ENCODE measurements at regions not wholly inside any gene's neighbourhood (a gene's known extent, or its start where the extent isn't known, plus 50 kb on each side); places are given as distances from the start of the nearest gene placed in this dataset.
A peak's percentile ranks its signal among the peaks of the same experiment; 100 is the strongest.

DNA sequence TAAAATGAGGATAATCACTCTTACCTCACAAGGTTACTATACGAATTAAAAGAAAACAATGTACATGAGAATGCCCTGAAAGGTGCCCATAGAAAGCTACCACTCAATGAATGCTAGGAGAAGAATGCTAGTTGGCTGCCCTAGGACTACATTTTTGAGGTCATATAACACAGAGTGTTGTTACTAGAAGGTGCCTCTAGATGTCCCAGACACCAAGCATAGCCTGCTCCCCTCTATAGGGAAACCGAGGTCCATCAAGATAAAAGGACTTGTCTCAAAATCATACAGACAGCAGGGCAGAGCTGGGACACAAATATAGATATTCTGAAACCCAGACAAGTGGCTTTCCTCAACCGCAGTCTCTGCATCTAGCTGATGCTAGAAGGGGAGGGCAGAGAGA lies 147.0 kb upstream of the ARHGEF9 start:
- intact Hi-C loops (cut with micrococcal nuclease; ENCODE audit: unreplicated experiment): no loop called here
- TF ChIP-seq CTCF (conservative IDR thresholded peaks at IDR 0.05) (no peak), EZH2 (IDR thresholded peaks at IDR 0.05; ENCODE audit: low read depth) (no peak)
- CTCF ChIA-PET: no interaction called here
- Histone ChIP-seq H3K4me2 (no peak overlapping the region), H3K27me3 (ENCODE audit: insufficient read depth, low read depth) (no peaks in the 10 kb centered on the region), H3K9me2 (ENCODE audit: insufficient read depth) (no peaks in the 10 kb centered on the region), H3K36me3 (ENCODE audit: low read depth) (no peaks in the 10 kb centered on the region), H3K4me3 (no peak overlapping the region), H3K79me2 (ENCODE audit: low read depth) (no peaks in the 10 kb centered on the region), H3K4me1 (replicated peaks; ENCODE audit: insufficient read depth) (no peaks in the 10 kb centered on the region), H3K9me3 (ENCODE audit: insufficient read depth, low read depth) (no peaks in the 10 kb centered on the region), H4K20me1 (ENCODE audit: insufficient read depth) (no peaks in the 10 kb centered on the region), H3F3A (ENCODE audit: insufficient read depth, low read depth) (no peaks in the 10 kb centered on the region), H3K27ac (no peak overlapping the region), H2AFZ (no peak overlapping the region)
- BruUV-seq (replicated peaks): no TSS peak
- POLR2A ChIA-PET (ENCODE audit: unreplicated experiment): no interaction called here
- no peak for DNase-seq

DNA sequence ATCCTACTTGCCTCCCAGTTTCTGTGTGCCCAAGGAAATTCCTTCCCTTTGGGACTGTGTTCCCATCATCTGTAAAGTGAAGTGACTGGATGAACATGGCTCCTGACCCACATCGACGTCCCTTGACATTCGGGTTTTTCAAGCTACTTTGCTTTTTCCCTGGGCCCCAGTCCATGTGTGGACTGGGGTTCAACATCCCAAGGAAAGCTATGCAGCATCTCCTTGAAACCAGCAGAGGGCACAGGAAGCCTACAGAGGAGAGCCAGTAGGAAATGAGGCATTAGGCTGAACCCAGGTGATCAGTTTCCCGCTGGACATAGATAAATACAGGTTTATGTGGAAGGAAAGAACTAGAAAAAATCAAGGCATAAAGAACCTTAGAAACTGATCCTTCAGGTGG lies 145.1 kb upstream of the ARHGEF9 start:
- TF ChIP-seq EZH2 (IDR thresholded peaks at IDR 0.05; ENCODE audit: low read depth): no peak
- peak; percentile 47 for TF ChIP-seq CTCF (conservative IDR thresholded peaks at IDR 0.05)

GRCh38 chrX:63929608-63930007 lies 144.6 kb upstream of the ARHGEF9 start:
- no peak overlapping the region for H3K4me2 ChIP-seq
- H3K9me2 ChIP-seq (ENCODE audit: insufficient read depth): no peaks in the 10 kb centered on the region
- no peak overlapping the region for H3K4me3 ChIP-seq
- H3K27ac ChIP-seq: no peak overlapping the region
- BruUV-seq (replicated peaks): no TSS peak
- no peak for TF ChIP-seq EZH2 (IDR thresholded peaks at IDR 0.05; ENCODE audit: low read depth)
- no peak for TF ChIP-seq CTCF (conservative IDR thresholded peaks at IDR 0.05)
- H3K4me1 ChIP-seq (replicated peaks; ENCODE audit: insufficient read depth): no peaks in the 10 kb centered on the region
- H2AFZ ChIP-seq: no peak overlapping the region
- H3K79me2 ChIP-seq (ENCODE audit: low read depth): no peaks in the 10 kb centered on the region
- no peak for DNase-seq
- POLR2A ChIA-PET (ENCODE audit: unreplicated experiment): no interaction called here
- H3K36me3 ChIP-seq (ENCODE audit: low read depth): no peaks in the 10 kb centered on the region
- H3F3A ChIP-seq (ENCODE audit: insufficient read depth, low read depth): no peaks in the 10 kb centered on the region
- no peaks in the 10 kb centered on the region for H3K27me3 ChIP-seq (ENCODE audit: insufficient read depth, low read depth)
- no peaks in the 10 kb centered on the region for H4K20me1 ChIP-seq (ENCODE audit: insufficient read depth)
- no peaks in the 10 kb centered on the region for H3K9me3 ChIP-seq (ENCODE audit: insufficient read depth, low read depth)
- intact Hi-C loops (cut with micrococcal nuclease; ENCODE audit: unreplicated experiment): no loop called here
- CTCF ChIA-PET: interaction anchor here (0.6 kb wide), 1 partner anchor 613 kb away, joined by 6 read pairs; no protein-coding TSS in a partner anchor

More for the DNA sequence above, 145.1 kb upstream of the ARHGEF9 start:
- H3K4me2 ChIP-seq: no peak overlapping the region
- DNase-seq: no peak
- H3K9me2 ChIP-seq (ENCODE audit: insufficient read depth): no peaks in the 10 kb centered on the region
- POLR2A ChIA-PET (ENCODE audit: unreplicated experiment): no interaction called here
- CTCF ChIA-PET: no interaction called here
- no peaks in the 10 kb centered on the region for H3K4me1 ChIP-seq (replicated peaks; ENCODE audit: insufficient read depth)
- H3K36me3 ChIP-seq (ENCODE audit: low read depth): no peaks in the 10 kb centered on the region
- no peak overlapping the region for H3K4me3 ChIP-seq
- no TSS peak for BruUV-seq (replicated peaks)
- H3K9me3 ChIP-seq (ENCODE audit: insufficient read depth, low read depth): no peaks in the 10 kb centered on the region
- H3K27me3 ChIP-seq (ENCODE audit: insufficient read depth, low read depth): no peaks in the 10 kb centered on the region
- intact Hi-C loops (cut with micrococcal nuclease; ENCODE audit: unreplicated experiment): no loop called here
- H3F3A ChIP-seq (ENCODE audit: insufficient read depth, low read depth): no peaks in the 10 kb centered on the region
- no peaks in the 10 kb centered on the region for H3K79me2 ChIP-seq (ENCODE audit: low read depth)
- no peaks in the 10 kb centered on the region for H4K20me1 ChIP-seq (ENCODE audit: insufficient read depth)
- H2AFZ ChIP-seq: no peak overlapping the region
- no peak overlapping the region for H3K27ac ChIP-seq
